DND-41 (cell line): ENCODE measurements at regions not wholly inside any gene's neighbourhood (a gene's known extent, or its start where the extent isn't known, plus 50 kb on each side); places are given as distances from the start of the nearest gene placed in this dataset.

Experiments
- EZH2 ChIP-seq: IDR thresholded peaks from 3 replicates; pipeline ENCODE4 v1.6.1; 2012; ENCODE audit warnings: borderline replicate concordance, low read depth, mild to moderate bottlenecking, moderate library complexity, low read length, inconsistent platforms; ENCODE audit not compliant: severe bottlenecking
- TF ChIP-seq, protein P1 (sequence below): IDR thresholded peaks from 2 replicates; pipeline ENCODE4 v1.5.1; 2012; ENCODE audit warnings: borderline replicate concordance, low read length, moderate library complexity, mild to moderate bottlenecking; ENCODE audit not compliant: poor library complexity, severe bottlenecking; ENCODE audit errors: extremely low read depth

DNA sequence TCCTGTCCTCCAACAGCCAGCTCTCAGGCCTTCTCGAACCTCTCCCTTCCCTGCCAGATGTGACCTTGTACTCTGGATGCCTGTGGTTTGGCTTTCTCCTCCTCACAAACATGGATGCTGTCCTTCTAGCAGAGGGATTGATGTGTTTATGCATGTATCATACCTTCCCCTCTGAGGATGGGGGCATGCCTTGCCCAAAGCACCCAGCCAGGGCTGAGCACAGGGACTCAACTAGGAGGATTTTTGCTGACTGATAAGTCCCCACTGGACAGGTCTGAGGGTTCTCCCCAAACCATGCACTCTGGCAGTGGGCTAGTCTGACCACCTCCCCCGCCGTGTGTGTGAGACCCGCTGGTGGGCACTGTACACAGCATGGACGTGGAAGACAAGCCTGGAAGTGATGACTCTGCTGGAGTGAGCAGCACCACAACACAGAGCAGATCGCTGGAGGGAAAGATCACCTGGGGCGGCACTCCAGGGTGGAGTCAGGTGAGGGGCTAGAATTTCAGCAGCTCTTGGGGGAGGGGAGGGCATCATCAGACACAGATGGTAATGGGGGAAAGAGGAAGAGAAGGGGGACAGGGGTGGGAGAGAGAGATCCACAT, 360.3 kb upstream of the ZNF507 start:
- TF ChIP-seq, protein P1, sequence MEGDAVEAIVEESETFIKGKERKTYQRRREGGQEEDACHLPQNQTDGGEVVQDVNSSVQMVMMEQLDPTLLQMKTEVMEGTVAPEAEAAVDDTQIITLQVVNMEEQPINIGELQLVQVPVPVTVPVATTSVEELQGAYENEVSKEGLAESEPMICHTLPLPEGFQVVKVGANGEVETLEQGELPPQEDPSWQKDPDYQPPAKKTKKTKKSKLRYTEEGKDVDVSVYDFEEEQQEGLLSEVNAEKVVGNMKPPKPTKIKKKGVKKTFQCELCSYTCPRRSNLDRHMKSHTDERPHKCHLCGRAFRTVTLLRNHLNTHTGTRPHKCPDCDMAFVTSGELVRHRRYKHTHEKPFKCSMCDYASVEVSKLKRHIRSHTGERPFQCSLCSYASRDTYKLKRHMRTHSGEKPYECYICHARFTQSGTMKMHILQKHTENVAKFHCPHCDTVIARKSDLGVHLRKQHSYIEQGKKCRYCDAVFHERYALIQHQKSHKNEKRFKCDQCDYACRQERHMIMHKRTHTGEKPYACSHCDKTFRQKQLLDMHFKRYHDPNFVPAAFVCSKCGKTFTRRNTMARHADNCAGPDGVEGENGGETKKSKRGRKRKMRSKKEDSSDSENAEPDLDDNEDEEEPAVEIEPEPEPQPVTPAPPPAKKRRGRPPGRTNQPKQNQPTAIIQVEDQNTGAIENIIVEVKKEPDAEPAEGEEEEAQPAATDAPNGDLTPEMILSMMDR, result no peak
- no peak for TF ChIP-seq EZH2
